Hippocampal formation (tissue), 2 donors: ENCODE measurements at regions not wholly inside any gene's neighbourhood (a gene's known extent, or its start where the extent isn't known, plus 50 kb on each side); places are given as distances from the start of the nearest gene placed in this dataset.
"Not testable (repeated sequence)": the region's sequence is repeated elsewhere in the genome, so short reads cannot be mapped to it uniquely, and the experiment has no call there.

Experiments used
- DNase-seq, 2 donors: peaks; one replicate each; lab custom pipeline; 2025; lab: John Stamatoyannopoulos, UW

- DNase-seq, result no peak
Observed at GRCh38 chr1:193448682-193449461, 262.5 kb upstream of the B3GALT2 start.

GRCh38 chr1:193443886-193444285, 257.5 kb upstream of the B3GALT2 start:
- no peak for DNase-seq

DNA sequence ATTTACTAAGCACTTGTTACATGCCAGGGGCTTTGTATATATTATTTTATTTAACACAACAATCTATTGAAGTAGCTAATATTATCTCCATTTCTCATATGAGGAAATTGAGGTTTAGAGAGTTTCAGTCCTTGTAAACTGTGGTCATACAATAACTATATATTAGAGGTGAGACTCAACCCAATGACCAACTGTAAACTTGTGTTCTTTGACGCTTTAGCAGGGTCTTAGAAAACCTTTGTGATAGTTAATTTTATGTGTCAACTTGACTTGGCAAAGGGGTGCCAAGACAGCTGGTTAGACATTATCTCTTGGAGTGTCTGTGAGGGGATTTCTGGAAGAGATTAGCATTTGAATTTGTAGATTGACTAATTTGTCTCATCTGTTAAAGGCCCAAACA, 252.4 kb upstream of the B3GALT2 start:
- DNase-seq, result no peak

DNA sequence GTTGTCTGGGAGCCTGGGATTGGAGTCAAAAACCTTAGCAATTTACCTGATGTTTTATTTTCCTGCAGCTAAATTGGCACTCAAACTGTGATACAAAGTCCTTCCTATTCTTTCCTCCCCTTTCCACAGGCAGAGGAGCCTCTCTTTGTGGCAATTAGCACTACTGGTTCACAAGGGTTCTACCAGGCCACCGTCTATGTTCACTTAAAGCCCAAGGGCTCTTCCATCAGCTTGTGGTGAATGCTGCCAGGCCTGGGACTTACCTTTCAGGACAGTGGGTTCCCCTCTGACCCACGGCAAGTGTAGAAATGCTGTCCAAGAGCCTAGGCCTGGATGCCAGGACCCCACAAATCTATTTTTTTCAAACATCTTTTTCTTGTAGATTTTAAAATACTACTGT, 251.9 kb upstream of the B3GALT2 start:
- no peak for DNase-seq

- no peak for DNase-seq
Observed at GRCh38 chr1:193437785-193438184, 251.4 kb upstream of the B3GALT2 start.

- not testable (repeated sequence) for DNase-seq
Observed at GRCh38 chr1:193437333-193437732, 250.9 kb upstream of the B3GALT2 start.

GRCh38 chr1:193435781-193436180, 249.4 kb upstream of the B3GALT2 start:
- no peak for DNase-seq

DNA sequence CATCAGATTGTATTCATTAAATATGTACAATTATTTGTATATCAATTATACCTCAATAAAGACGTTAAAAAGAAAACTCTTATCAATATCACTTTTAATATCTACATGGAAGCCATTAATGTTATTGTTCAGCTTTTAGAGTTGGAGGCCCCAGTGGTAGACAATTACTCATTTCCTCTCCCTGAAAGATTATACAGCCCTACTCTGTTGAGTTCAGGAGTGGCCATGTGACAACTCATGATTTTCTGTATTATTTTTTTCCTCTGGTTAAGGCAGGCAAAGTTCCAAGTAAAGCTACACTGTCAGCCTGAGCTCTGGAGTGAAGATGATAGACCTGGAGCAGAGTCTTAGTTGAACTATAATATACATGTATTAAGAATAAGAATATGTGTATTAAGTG, 247.9 kb upstream of the B3GALT2 start:
- DNase-seq, result no peak

- no peak for DNase-seq
Observed at GRCh38 chr1:193433599-193433998, 247.2 kb upstream of the B3GALT2 start.

- no peak for DNase-seq
Observed at GRCh38 chr1:193432979-193433587, 246.7 kb upstream of the B3GALT2 start.

DNA sequence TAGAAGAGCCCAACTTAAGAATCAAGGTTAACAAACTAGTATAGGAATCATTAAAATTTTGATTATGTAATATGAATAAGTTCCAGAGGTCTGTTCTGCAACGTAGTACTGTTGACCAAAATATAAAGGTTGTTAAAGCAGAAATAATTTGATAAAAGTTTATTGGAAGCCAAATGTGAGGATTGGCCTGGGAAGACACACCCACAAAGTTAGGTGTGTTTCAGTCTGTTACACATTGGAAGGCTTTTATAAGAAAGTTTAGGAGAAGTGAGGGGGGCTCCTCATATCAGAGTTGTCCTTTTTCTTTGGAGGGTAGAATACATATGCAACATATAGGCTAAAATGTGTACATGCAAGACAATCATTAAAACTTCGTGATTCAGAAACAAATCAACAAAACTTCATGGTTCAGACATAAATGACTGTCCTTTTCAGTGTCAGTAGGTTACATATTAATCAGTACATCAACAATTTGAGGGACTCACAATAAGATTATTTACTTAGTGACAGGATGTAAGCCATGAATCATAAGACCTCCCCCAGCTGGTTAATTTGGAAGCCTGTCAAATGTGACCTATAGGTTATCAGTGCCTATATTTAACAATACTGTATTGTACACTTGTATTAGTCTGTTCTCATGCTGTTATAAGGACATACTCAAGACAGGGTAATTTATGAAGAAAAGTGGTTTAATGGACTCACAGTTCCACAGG, 245.0 kb upstream of the B3GALT2 start:
- no peak for DNase-seq

- DNase-seq, result no peak
Observed at GRCh38 chr1:193427524-193427923, 241.1 kb upstream of the B3GALT2 start.

DNA sequence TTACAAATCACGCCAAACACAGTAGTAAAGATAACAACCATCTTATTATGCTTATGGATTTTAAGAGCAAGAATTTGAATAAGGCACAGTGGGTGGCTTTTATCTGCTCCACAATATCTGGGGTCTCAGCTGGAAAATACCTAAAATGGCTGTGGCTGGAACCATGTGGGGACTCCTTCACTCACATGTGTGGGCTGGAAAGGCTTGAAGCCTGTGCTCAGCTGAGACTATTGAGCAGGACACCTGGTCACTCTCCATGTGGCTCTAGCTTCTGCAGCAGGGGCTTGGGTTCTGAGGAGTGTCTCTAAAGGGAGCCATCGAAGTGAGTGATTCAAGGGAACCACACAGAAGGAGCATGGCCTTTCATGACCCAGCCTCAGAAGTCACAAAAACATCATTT, 239.6 kb upstream of the B3GALT2 start:
- DNase-seq, result no peak

GRCh38 chr1:193421487-193421886, 235.1 kb upstream of the B3GALT2 start:
- no peak for DNase-seq

GRCh38 chr1:193419295-193419694, 232.9 kb upstream of the B3GALT2 start:
- DNase-seq, result no peak

- no peak for DNase-seq
Observed at GRCh38 chr1:193418745-193419058, 232.3 kb upstream of the B3GALT2 start.

DNA sequence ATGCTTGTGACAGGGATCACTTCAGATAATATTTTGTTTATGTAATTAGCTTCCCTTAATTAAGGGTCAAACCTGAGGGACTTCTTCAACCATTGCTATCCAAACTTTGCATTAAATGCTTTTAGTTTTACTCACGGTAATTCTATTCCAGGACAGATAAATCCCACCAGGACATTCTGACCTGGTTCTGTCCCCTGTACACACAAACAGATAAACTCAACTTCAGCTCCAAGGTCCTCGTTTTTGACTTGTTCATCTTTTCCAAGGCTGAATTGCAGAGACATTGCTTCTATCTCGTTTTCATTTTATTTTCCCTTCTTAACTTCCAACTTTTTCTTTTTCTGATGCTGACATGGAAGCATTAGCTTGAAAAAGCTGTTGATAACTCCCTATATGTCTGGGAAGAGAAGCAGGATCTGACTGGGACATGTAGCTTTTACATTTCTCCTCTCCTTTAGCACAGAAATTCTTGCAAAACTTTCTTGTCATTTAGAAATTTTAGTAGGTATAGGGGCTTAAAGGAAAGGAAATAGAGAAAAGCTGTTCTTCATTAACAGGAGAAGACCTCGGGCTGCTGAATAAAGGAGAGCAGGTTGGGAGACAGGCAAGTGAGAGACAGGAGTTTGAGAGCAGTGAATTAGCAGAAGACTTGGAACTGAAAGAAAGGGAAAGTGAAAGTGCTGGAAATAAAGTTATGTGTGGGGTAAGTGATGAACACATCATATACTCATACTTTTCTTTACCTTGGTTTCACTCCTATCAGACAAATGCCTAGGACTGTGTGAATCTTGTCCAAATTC, 231.7 kb upstream of the B3GALT2 start:
- DNase-seq, result no peak

GRCh38 chr1:193417403-193417802, 231.0 kb upstream of the B3GALT2 start:
- DNase-seq, result no peak

DNA sequence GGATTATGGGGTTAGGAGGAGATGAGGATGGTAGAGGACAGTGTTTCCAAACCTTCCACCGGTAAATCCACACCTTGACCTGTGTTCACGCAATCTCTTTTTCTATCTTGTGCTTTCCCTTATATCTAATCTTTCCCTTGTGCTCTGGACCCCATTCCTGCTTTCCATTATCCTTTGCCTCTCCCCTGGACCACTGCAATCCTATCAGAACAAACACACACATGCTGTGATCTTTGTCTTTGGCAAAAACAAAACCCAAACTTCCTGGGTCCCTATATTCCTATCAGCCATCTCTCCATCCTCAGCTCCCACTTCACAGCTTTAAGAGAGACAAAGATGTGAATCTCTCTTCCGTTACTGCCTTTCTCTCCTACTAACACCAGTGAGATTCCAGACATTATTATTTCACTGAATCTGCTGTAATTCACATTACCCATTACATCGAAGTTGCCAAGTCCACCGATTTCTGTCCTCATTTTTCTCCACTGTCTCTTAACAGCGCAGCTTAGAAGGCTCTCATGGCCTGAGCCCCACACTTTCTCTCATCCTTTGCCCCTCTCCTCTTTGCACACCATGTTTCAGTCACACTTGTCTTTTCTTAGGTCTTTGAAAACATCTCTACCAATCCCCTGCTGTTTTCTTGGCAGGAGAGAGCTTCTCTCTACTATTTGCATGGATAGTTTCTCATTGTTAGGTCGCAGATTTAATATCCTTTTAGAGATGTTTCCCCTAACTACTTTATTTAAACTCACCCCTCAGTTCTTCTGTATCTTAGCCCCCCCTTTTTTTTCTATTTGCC, 230.0 kb upstream of the B3GALT2 start:
- DNase-seq, result no peak

GRCh38 chr1:193415256-193415655, 228.8 kb upstream of the B3GALT2 start:
- no peak for DNase-seq

- no peak for DNase-seq
Observed at GRCh38 chr1:193413376-193413775, 227.0 kb upstream of the B3GALT2 start.

DNA sequence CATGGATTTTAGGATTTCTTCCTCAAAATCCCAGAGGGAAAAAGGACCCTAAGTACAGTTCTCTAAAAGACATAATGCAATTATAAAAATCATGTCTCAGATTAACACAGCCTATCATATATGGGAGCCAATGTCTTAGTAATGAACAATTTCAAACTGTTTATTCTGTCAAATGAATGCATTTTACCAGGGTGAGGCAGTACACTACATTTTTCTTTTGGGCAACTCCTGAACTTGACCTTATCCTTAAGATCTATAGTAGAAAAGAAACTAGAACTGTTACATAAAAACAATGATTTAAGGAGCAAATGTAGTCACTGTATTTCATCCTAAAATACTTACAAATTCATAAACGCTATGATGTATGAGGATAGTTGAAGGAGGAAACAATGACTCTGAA, 226.3 kb upstream of the B3GALT2 start:
- no peak for DNase-seq
